ENCODE measurements at regions not wholly inside any gene's neighbourhood (a gene's known extent, or its start where the extent isn't known, plus 50 kb on each side); places are given as distances from the start of the nearest gene placed in this dataset.
"Not testable (repeated sequence)": the region's sequence is repeated elsewhere in the genome, so short reads cannot be mapped to it uniquely, and the experiment has no call there.

GRCh38 chr7:28328822-28329660 is 83.3 kb upstream of the CREB5 start:
- FAIRE-seq (no peak), DNase-seq (ENCODE audit: insufficient read length, low spot score) (no peak)

GRCh38 chr7:28329661-28330363 is 82.5 kb upstream of the CREB5 start:
- DNase-seq (ENCODE audit: insufficient read length, low spot score), result no peak
- no peak for FAIRE-seq

- DNase-seq (ENCODE audit: insufficient read length, low spot score), result no peak
- no peak for FAIRE-seq
These were observed 81.8 kb upstream of the CREB5 start for GRCh38 chr7:28330384-28331070.

- DNase-seq (ENCODE audit: insufficient read length, low spot score) (no peak), FAIRE-seq (no peak)
These were observed 80.3 kb upstream of the CREB5 start for GRCh38 chr7:28332046-28332445.

GRCh38 chr7:28333548-28333947 is 78.8 kb upstream of the CREB5 start:
- not testable (repeated sequence) for FAIRE-seq; DNase-seq (ENCODE audit: insufficient read length, low spot score)

GRCh38 chr7:28336806-28337205 is 75.5 kb upstream of the CREB5 start:
- no peak for DNase-seq (ENCODE audit: insufficient read length, low spot score)
- FAIRE-seq, result no peak

GRCh38 chr7:28338041-28338440 is 74.3 kb upstream of the CREB5 start:
- FAIRE-seq (no peak), DNase-seq (ENCODE audit: insufficient read length, low spot score) (no peak)

- FAIRE-seq, result no peak
These were observed 68.9 kb upstream of the CREB5 start for GRCh38 chr7:28343462-28343861.

GRCh38 chr7:28346256-28346655 is 66.1 kb upstream of the CREB5 start:
- FAIRE-seq, result no peak
- no peak for DNase-seq (ENCODE audit: insufficient read length, low spot score)

More at GRCh38 chr7:28343462-28343861, 68.9 kb upstream of the CREB5 start:
- no peak for DNase-seq (ENCODE audit: insufficient read length, low spot score)

GRCh38 chr7:28346676-28347363 is 65.5 kb upstream of the CREB5 start:
- no peak for FAIRE-seq
- DNase-seq (ENCODE audit: insufficient read length, low spot score), result no peak

GRCh38 chr7:28347475-28348318 is 64.6 kb upstream of the CREB5 start:
- FAIRE-seq (no peak), DNase-seq (ENCODE audit: insufficient read length, low spot score) (no peak)

GRCh38 chr7:28348636-28349035 is 63.7 kb upstream of the CREB5 start:
- no peak for FAIRE-seq

GRCh38 chr7:28349637-28350036 is 62.7 kb upstream of the CREB5 start:
- no peak for DNase-seq (ENCODE audit: insufficient read length, low spot score)
- no peak for FAIRE-seq

More at GRCh38 chr7:28348636-28349035, 63.7 kb upstream of the CREB5 start:
- DNase-seq (ENCODE audit: insufficient read length, low spot score), result no peak

GRCh38 chr7:28350662-28351061 is 61.7 kb upstream of the CREB5 start:
- FAIRE-seq (no peak), DNase-seq (ENCODE audit: insufficient read length, low spot score) (no peak)

GRCh38 chr7:28351450-28351849 is 60.9 kb upstream of the CREB5 start:
- FAIRE-seq (no peak), DNase-seq (ENCODE audit: insufficient read length, low spot score) (no peak)

GRCh38 chr7:28354601-28355402 is 57.5 kb upstream of the CREB5 start:
- DNase-seq (ENCODE audit: insufficient read length, low spot score) (peak; percentile 54), FAIRE-seq (no peak)

- FAIRE-seq, result no peak
- DNase-seq (ENCODE audit: insufficient read length, low spot score), result no peak
These were observed 56.5 kb upstream of the CREB5 start for GRCh38 chr7:28355635-28356319.

- DNase-seq (ENCODE audit: insufficient read length, low spot score) (no peak), FAIRE-seq (no peak)
These were observed 55.7 kb upstream of the CREB5 start for GRCh38 chr7:28356619-28357018.
